Jurkat, Clone E6-1 (cell line): ENCODE measurements at regions not wholly inside any gene's neighbourhood (a gene's known extent, or its start where the extent isn't known, plus 50 kb on each side); places are given as distances from the start of the nearest gene placed in this dataset.

Experiments used
- DNase-seq: peaks from one replicate; pipeline ENCODE4 v3.0.0-alpha.2; 2011; ENCODE audit warnings: low read depth, low spot score
- H3K4me3 ChIP-seq: 2 replicates; pipeline ENCODE4 v1.5.1; 2011; ENCODE audit warnings: mild to moderate bottlenecking, low read length, control low read depth, moderate library complexity

- H3K4me3 ChIP-seq = no peak overlapping the region
- DNase-seq = no peak
These were observed 72.8 kb upstream of the WIPF1 start for GRCh38 chr2:174670446-174670845.

- DNase-seq = no peak
- no peak overlapping the region for H3K4me3 ChIP-seq
These were observed 71.7 kb upstream of the WIPF1 start for GRCh38 chr2:174669336-174669735.

- no peak overlapping the region for H3K4me3 ChIP-seq
- no peak for DNase-seq
These were observed 70.5 kb upstream of the WIPF1 start for GRCh38 chr2:174668075-174668474.

- DNase-seq = no peak
- H3K4me3 ChIP-seq = no peak overlapping the region
These were observed 69.8 kb upstream of the WIPF1 start for GRCh38 chr2:174667250-174667860.

GRCh38 chr2:174666845-174667244 lies 69.2 kb upstream of the WIPF1 start:
- no peak for DNase-seq
- H3K4me3 ChIP-seq = no peak overlapping the region

- no peak for DNase-seq
These were observed 68.7 kb upstream of the WIPF1 start for GRCh38 chr2:174666312-174666711.

GRCh38 chr2:174664084-174664759 lies 66.6 kb upstream of the WIPF1 start:
- no peak overlapping the region for H3K4me3 ChIP-seq
- no peak for DNase-seq

More at GRCh38 chr2:174666312-174666711, 68.7 kb upstream of the WIPF1 start:
- no peak overlapping the region for H3K4me3 ChIP-seq

GRCh38 chr2:174663550-174663949 lies 65.9 kb upstream of the WIPF1 start:
- DNase-seq = no peak
- no peak overlapping the region for H3K4me3 ChIP-seq

GRCh38 chr2:174662859-174663258 lies 65.3 kb upstream of the WIPF1 start:
- DNase-seq = no peak
- no peak overlapping the region for H3K4me3 ChIP-seq

- DNase-seq = no peak
- no peak overlapping the region for H3K4me3 ChIP-seq
These were observed 64.9 kb upstream of the WIPF1 start for GRCh38 chr2:174662459-174662858.

GRCh38 chr2:174660984-174661675 lies 63.5 kb upstream of the WIPF1 start:
- no peak for DNase-seq
- H3K4me3 ChIP-seq = no peak overlapping the region

- H3K4me3 ChIP-seq = no peak overlapping the region
- no peak for DNase-seq
These were observed 61.7 kb upstream of the WIPF1 start for GRCh38 chr2:174659069-174659900.

- DNase-seq = no peak
- no peak overlapping the region for H3K4me3 ChIP-seq
These were observed 59.1 kb upstream of the WIPF1 start for GRCh38 chr2:174656676-174657176.

- no peak for DNase-seq
- no peak overlapping the region for H3K4me3 ChIP-seq
These were observed 58.4 kb upstream of the WIPF1 start for GRCh38 chr2:174656035-174656434.

GRCh38 chr2:174654419-174654941 lies 56.9 kb upstream of the WIPF1 start:
- no peak for DNase-seq
- no peak overlapping the region for H3K4me3 ChIP-seq

GRCh38 chr2:174648896-174649295 lies 51.3 kb upstream of the WIPF1 start:
- H3K4me3 ChIP-seq = no peak overlapping the region
- no peak for DNase-seq
